ENCODE measurements at regions not wholly inside any gene's neighbourhood (a gene's known extent, or its start where the extent isn't known, plus 50 kb on each side); places are given as distances from the start of the nearest gene placed in this dataset.

GRCh38 chr2:142723236-142723635 is 154.2 kb upstream of the KYNU start:
- Histone ChIP-seq H2BK15ac (ENCODE audit: low read depth, low read length) (no peak overlapping the region), H4K91ac (ENCODE audit: insufficient read length, low read depth, low read length) (no peak overlapping the region), H2AK5ac (ENCODE audit: insufficient read length, low read length) (no peak overlapping the region), H2AFZ (ENCODE audit: low read length) (no peak overlapping the region), H3K14ac (ENCODE audit: insufficient read depth, low read length) (no peak overlapping the region), H4K5ac (ENCODE audit: insufficient read length, low read depth, low read length) (no peak overlapping the region), H2BK20ac (ENCODE audit: low read depth, low read length, poor library complexity, severe bottlenecking) (no peak overlapping the region), H3K4me1 (ENCODE audit: insufficient read depth, low read length) (no peaks in the 10 kb centered on the region; the same call in 1 of the 2 replicates), H3K9me3 (ENCODE audit: control insufficient read depth, low read depth, low read length) (no peaks in the 10 kb centered on the region), H2BK12ac (ENCODE audit: insufficient read length, low read depth, low read length) (no peak overlapping the region), H3T11ph (ENCODE audit: low read length) (no peak overlapping the region), H3K23ac (ENCODE audit: insufficient read length, low read depth, low read length) (no peak overlapping the region), H2BK5ac (ENCODE audit: insufficient read length, low read length) (no peak overlapping the region), H3K4ac (ENCODE audit: low read depth, low read length) (no peak overlapping the region), H4K8ac (replicated peaks; ENCODE audit: insufficient read length, low read depth, low read length) (no peak overlapping the region), H3K79me1 (ENCODE audit: insufficient read depth, low read depth, low read length, poor library complexity, severe bottlenecking) (no peaks in the 10 kb centered on the region), H2BK120ac (ENCODE audit: low read depth, low read length, poor library complexity, severe bottlenecking) (no peak overlapping the region), H3K79me2 (ENCODE audit: insufficient read depth, low read length) (no peaks in the 10 kb centered on the region), H3K27me3 (ENCODE audit: insufficient read depth, low read length) (no peaks in the 10 kb centered on the region), H4K20me1 (ENCODE audit: control insufficient read depth, insufficient read depth, insufficient read length) (no peaks in the 10 kb centered on the region), H3K56ac (ENCODE audit: insufficient read length, low read depth, low read length) (no peak overlapping the region), H3K9ac (ENCODE audit: extremely low read depth, insufficient read length, low read length) (no peak overlapping the region), H3K4me2 (ENCODE audit: insufficient read depth, insufficient read length, low read length) (no peak overlapping the region), H3K27ac (ENCODE audit: insufficient read length, low read depth, low read length) (no peak overlapping the region), H3K23me2 (ENCODE audit: insufficient read length, low read depth, low read length, poor library complexity, severe bottlenecking) (no peaks in the 10 kb centered on the region), H3K18ac (ENCODE audit: insufficient read length, low read depth, low read length) (no peak overlapping the region)
- DNase-seq = no peak
- no peak overlapping the region for H3K4me3 Mint-ChIP-seq
- H3K27ac Mint-ChIP-seq = no peak overlapping the region
- H3K27me3 Mint-ChIP-seq (ENCODE audit: low read depth) = no peaks in the 10 kb centered on the region
- H3K36me3 Mint-ChIP-seq (ENCODE audit: insufficient read depth in 1 of 3, low read depth in 3 of 3) = peaks cover 9 to 12% (median 9%) of the 10 kb centered on the region in 3 experiments
- peaks cover 23 to 25% of the 10 kb centered on the region in 2 experiments for H3K4me1 Mint-ChIP-seq
- no CpG with 5 or more reads among the region's 1 CpG for WGBS (ENCODE audit: extremely low coverage, insufficient read length, low lambda C conversion rate)
- TF ChIP-seq, protein P1, sequence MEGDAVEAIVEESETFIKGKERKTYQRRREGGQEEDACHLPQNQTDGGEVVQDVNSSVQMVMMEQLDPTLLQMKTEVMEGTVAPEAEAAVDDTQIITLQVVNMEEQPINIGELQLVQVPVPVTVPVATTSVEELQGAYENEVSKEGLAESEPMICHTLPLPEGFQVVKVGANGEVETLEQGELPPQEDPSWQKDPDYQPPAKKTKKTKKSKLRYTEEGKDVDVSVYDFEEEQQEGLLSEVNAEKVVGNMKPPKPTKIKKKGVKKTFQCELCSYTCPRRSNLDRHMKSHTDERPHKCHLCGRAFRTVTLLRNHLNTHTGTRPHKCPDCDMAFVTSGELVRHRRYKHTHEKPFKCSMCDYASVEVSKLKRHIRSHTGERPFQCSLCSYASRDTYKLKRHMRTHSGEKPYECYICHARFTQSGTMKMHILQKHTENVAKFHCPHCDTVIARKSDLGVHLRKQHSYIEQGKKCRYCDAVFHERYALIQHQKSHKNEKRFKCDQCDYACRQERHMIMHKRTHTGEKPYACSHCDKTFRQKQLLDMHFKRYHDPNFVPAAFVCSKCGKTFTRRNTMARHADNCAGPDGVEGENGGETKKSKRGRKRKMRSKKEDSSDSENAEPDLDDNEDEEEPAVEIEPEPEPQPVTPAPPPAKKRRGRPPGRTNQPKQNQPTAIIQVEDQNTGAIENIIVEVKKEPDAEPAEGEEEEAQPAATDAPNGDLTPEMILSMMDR (conservative IDR thresholded peaks at IDR 0.05) = no peak
- peaks cover 9 to 10% of the 10 kb centered on the region in 2 experiments for H3K9me3 Mint-ChIP-seq

Data from H9 (cell line).